HAP-1 (cell line): ENCODE measurements at regions not wholly inside any gene's neighbourhood (a gene's known extent, or its start where the extent isn't known, plus 50 kb on each side); places are given as distances from the start of the nearest gene placed in this dataset.

Source experiments
- DNase-seq, 2 experiments: peaks; one replicate each; pipeline ENCODE4 v3.0.0-alpha.2; 2016 to 2020; ENCODE audit warnings: low spot score in 2 of 2
- H3K27me3 ChIP-seq: fragments of 250-450 bp; sonication (Bioruptor Pico); 2 replicates; pipeline ENCODE4 v1.5.1; 2020; ENCODE audit warnings: low read depth, mild to moderate bottlenecking, moderate library complexity
- H3K36me3 ChIP-seq: fragments of 250-450 bp; sonication (Bioruptor Pico); replicated peaks from 2 replicates; pipeline ENCODE4 v1.5.1; 2020; ENCODE audit warnings: mild to moderate bottlenecking
- H3K4me1 ChIP-seq: fragments of 250-450 bp; sonication (Bioruptor Pico); 2 replicates; pipeline ENCODE4 v1.5.1; 2020; ENCODE audit warnings: mild to moderate bottlenecking
- H3K4me3 ChIP-seq: fragments of 250-450 bp; sonication (Bioruptor Pico); 2 replicates; pipeline ENCODE4 v1.5.1; 2020; ENCODE audit warnings: mild to moderate bottlenecking, moderate library complexity
- H3K9me3 ChIP-seq: fragments of 250-450 bp; sonication (Bioruptor Pico); 2 replicates; pipeline ENCODE4 v1.5.1; 2020; ENCODE audit warnings: mild to moderate bottlenecking, moderate library complexity
- in situ Hi-C: fragments of 300-500 bp; cut with MboI; formaldehyde crosslinking; loops from 3 replicates; pipeline ENCODE4 v1.14.3; 2020; ENCODE audit warnings: low sequenced_read_pairs, inconsistent platforms, mixed read lengths

DNA sequence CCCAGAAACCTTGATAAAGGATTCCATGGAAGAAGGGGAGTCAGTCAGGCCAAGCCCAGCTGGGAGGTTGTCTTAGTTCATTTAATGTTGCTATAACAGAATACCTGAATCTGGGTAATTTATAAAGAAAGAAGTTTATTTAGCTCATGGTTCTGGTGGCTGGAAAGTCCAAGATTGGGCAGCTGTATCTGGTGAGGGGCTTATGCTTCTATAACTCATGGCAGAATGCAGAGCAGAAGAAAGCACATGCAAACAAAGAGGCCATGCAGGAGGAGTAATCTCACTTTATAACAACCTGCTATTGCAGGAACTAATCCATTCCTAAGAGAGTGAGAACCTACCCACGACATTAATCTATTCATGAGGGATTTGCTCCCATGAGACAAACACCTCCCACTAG, 54.2 kb upstream of the ANKRD1 start:
- no peak overlapping the region for H3K4me3 ChIP-seq
- H3K9me3 ChIP-seq: no peaks in the 10 kb centered on the region
- DNase-seq: no peak
- no peaks in the 10 kb centered on the region for H3K36me3 ChIP-seq
- in situ Hi-C loops: no loop called here
- H3K27me3 ChIP-seq: no peaks in the 10 kb centered on the region
- H3K4me1 ChIP-seq: no peaks in the 10 kb centered on the region

DNA sequence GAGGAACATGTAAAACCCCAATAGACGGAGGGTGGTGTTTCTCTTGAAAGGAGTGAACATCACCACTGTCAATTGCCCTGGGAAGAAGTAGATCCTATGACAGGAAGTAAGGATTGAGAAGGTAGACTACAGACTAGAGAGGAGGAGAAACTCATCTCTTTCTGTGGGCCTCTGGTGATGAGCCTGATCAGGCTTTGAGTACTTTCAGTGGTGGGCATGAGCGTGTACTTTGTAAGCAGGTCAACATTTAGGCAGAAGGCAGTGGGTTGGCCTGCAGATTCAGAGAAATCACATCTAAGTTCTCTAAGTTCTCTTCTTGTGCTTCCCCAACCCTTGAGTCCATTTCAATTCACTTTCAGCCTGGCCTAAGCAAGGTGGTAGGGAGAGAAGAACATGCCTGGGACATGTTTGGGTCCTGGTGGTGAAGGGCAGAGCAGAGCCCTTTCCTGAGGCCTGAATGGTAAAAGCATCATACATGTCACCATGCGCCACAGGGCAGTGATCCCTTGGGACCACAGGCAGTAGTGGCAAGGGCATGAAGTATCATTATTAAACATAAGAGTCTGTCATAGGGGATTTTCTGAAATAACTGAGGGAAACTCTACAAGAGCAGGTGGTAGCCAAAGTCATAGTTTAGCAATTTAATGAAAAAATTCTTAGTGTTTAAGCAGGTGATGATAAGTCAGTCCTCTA, 56.4 kb upstream of the ANKRD1 start:
- H3K9me3 ChIP-seq: no peaks in the 10 kb centered on the region
- in situ Hi-C loops: no loop called here

DNA sequence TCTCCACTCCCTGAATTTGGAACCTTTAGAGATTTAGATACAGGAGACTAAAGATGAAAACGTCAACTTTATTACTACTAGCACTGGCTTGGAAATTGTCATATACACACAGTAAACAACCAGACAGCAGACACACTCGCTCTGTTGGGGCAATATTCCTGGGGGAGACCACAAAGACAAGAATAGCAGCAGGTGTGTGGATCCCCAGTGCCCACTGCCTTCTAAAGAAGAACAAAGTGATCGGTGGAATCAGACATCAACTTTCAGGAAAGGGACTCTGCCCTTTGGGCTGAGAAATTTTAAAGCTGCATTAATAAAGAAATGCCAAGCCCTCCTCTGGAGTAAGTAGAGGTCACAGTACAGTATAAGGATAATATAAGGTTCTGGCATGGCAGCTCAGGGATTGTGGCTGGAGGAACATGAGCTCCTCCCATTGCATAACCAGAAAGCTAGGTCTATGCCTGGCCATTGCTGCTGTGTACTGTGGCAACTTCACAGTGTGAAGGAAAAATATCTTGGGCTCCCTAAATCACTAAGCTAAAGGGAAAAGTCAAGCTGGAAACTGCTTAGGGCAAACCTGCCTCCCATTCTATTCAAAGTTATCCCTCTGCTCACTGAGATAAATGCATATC, 57.1 kb upstream of the ANKRD1 start:
- no peaks in the 10 kb centered on the region for H3K27me3 ChIP-seq
- no peaks in the 10 kb centered on the region for H3K36me3 ChIP-seq
- no peaks in the 10 kb centered on the region for H3K9me3 ChIP-seq
- H3K4me3 ChIP-seq: no peak overlapping the region
- no peaks in the 10 kb centered on the region for H3K4me1 ChIP-seq
- in situ Hi-C loops: no loop called here
- no peak for DNase-seq

More for the DNA sequence above, 56.4 kb upstream of the ANKRD1 start:
- Histone ChIP-seq H3K4me1 (no peaks in the 10 kb centered on the region), H3K27me3 (no peaks in the 10 kb centered on the region), H3K36me3 (no peaks in the 10 kb centered on the region), H3K4me3 (no peak overlapping the region)
- DNase-seq: no peak

DNA sequence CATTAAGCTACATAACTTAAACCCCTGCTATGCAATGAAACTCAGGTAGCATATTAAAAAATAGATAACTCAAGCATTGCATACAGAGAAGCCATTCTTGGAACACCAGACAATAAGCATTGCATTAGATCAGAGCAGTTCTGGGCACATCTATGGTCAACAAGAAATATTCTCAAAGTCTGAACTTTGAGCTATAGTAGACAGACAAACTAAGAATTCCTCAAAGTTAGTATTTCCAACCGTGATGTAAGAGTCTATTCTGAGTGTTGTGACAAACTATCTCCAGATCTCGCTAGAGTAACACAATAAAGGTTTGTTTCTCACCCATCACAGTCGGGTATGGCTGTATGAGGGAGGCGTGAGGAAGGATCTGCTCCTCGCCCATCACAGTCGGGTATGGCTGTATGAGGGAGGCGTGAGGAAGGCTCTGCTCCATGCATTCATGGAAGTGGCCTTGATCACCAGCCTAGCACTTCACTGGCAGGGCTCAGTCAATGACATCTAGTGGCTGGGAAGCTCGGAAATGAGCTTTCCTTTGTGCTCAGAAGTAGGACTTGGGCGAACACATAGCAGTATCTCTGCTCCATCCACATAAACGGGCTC, 61.6 kb upstream of the ANKRD1 start:
- no peak overlapping the region for H3K4me3 ChIP-seq
- H3K36me3 ChIP-seq: no peaks in the 10 kb centered on the region
- no peaks in the 10 kb centered on the region for H3K4me1 ChIP-seq
- no peak for DNase-seq
- in situ Hi-C loops: no loop called here
- no peaks in the 10 kb centered on the region for H3K9me3 ChIP-seq
- H3K27me3 ChIP-seq: no peaks in the 10 kb centered on the region

DNA sequence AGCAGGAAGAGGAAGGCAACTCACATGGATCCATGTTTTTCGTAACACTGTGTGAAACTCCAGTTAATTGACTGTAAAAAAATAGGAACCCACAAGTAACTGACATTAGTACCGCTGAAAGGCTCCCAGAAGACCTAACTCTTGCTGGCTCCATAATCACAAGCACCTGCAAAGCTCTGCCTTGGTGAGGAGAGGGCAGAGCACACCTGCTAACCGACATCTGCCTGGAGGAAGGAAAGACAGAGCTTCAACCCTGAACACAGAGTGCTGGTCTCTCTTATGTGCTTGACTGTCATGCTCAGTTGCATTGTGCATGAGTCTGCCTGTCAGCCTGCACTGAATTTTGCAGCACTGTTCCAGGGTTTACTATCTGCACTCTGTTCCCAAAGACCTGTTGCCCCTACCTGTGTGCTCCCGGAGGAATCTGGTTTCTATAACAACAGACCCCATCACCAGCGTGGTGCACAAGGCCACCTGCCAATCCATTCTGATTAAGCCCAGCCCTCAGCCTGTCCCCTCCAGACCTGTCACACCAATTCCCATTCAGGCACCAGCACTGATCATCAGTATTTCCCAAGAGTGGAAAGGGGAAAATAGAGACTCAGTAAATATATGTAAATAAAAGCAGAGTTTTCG, 63.1 kb upstream of the ANKRD1 start:
- H3K4me3 ChIP-seq: no peak overlapping the region

DNA sequence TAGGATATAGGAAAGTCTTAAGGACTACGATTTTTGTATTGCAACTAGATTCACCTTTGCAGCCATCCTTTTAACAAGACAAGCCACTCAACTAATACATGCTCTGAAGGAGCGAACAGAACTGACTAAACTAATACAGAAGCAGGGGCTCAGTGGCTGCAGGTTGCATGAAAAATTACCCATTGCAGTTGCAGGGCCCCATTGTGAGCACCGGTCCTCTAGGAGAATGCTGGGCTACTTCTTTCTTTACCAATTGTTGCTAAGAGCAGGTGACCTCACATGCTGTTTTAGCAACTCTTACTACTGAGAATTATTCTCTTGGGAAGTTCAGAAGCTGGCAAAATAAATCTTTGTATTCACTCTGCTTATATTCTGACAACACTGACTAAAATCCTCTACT, 64.0 kb upstream of the ANKRD1 start:
- Histone ChIP-seq H3K36me3 (no peaks in the 10 kb centered on the region), H3K27me3 (no peaks in the 10 kb centered on the region), H3K4me1 (no peaks in the 10 kb centered on the region), H3K4me3 (no peak overlapping the region), H3K9me3 (no peaks in the 10 kb centered on the region)
- in situ Hi-C loops: no loop called here
- no peak for DNase-seq

More for the DNA sequence above, 63.1 kb upstream of the ANKRD1 start:
- in situ Hi-C loops: no loop called here
- Histone ChIP-seq H3K9me3 (no peaks in the 10 kb centered on the region), H3K27me3 (no peaks in the 10 kb centered on the region), H3K36me3 (no peaks in the 10 kb centered on the region), H3K4me1 (no peaks in the 10 kb centered on the region)
- DNase-seq: no peak

DNA sequence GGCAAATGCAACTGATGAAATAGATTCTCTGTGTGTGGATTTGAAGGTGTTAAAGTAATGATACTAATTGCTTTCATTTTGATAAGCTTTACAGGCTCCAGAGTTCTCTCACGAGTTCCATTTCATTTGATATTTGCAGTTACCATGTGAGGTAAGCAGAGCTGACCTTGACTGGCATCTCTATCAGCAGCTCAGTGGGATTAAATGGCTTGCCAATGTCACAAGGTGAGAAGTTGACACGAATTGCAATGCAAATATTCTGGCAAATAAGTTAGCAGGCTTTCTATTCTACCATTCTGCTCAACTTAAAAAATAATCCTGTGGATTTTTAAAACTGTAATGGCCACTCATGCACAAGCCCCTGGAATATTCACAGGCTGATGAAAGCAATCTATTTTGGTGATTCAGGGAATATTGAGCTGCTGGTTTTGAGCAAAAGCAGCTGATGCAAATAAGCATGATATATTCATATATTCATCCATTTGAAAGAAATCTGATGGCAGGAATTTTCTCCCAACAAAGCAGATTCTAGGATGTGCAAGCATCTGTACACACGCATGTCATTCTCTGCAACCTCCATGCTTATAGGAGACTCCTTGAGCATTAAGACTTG, 64.5 kb upstream of the ANKRD1 start:
- no peaks in the 10 kb centered on the region for H3K4me1 ChIP-seq
- H3K27me3 ChIP-seq: no peaks in the 10 kb centered on the region
- no peaks in the 10 kb centered on the region for H3K36me3 ChIP-seq
- H3K9me3 ChIP-seq: no peaks in the 10 kb centered on the region
- no peak overlapping the region for H3K4me3 ChIP-seq
- DNase-seq: no peak
- in situ Hi-C loops: no loop called here

DNA sequence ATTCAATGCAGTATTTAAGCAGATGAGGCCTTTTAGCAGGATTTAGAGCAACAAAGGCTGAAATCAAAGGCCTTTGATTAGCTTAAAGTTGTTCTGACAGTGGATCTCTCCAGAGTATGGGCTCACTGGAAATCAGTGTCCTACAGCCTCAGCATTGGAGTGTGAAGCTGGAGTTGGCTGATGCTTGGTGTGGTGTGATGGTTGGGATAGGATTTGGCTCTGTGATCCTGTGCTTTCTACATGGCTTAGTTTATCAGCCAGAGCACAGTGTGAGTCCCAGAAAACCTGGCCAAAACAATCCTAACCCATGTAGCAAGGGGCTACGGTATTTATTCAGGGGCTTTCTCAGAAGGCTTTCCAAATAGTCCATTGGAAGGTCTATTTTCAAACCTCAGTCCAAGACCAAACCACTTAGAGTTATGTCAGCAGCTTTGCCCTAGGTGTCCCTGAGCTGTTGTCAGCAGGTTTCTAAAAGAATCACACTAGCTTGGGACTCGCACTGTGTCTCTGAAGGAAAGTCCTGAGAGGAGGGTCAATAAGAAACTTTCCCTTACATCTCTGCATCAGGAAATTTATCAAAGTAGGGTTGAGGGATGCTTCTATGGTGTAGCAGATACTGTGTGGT, 65.4 kb upstream of the ANKRD1 start:
- in situ Hi-C loops: no loop called here
- DNase-seq: no peak
- H3K4me1 ChIP-seq: no peaks in the 10 kb centered on the region
- no peaks in the 10 kb centered on the region for H3K9me3 ChIP-seq
- H3K4me3 ChIP-seq: no peak overlapping the region
- H3K36me3 ChIP-seq: no peaks in the 10 kb centered on the region
- no peaks in the 10 kb centered on the region for H3K27me3 ChIP-seq

DNA sequence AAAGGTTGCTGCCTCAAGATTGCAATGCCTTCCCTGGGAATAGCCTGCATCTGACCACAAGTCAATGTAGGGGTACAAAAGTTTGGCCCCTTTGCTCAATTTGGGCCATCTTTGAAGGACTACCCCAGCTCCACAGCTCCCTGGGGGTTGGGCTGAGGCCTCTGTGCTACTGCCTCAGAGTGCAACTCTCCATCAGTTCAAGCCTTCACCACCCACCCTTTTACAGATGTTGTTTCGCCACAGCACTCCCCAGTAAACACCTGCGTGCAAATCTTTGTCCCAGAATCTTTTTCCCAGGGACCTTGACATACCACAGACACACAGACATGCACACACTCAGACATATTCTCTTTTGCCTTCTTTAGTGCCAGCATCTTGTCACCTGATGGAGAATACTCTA, 66.0 kb upstream of the ANKRD1 start:
- Histone ChIP-seq H3K36me3 (no peaks in the 10 kb centered on the region), H3K9me3 (no peaks in the 10 kb centered on the region), H3K4me3 (no peak overlapping the region), H3K4me1 (no peaks in the 10 kb centered on the region), H3K27me3 (no peaks in the 10 kb centered on the region)
- in situ Hi-C loops: no loop called here
- no peak for DNase-seq

DNA sequence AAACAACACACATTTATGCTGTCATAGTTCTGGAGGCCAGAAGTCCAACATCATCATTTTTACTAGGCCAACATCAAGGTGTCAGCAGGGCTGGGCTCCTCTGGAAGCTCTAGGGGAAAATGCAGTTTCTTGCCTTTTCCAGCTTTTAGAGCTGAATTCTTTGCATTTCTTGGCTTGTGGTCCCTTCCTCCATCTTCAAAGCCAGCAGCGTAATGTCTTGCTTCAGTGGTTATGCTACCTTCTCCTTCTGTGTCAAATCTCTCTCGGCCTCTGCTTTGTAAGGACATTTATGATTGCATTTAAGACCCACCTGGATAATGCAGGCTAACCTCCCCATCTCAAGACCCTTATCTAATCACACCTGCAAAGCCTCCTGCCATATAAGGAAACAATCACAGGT, 66.5 kb upstream of the ANKRD1 start:
- H3K9me3 ChIP-seq: no peaks in the 10 kb centered on the region
- H3K36me3 ChIP-seq: no peaks in the 10 kb centered on the region
- no peak overlapping the region for H3K4me3 ChIP-seq
- H3K27me3 ChIP-seq: no peaks in the 10 kb centered on the region
- in situ Hi-C loops: no loop called here
- DNase-seq: no peak
- no peaks in the 10 kb centered on the region for H3K4me1 ChIP-seq

DNA sequence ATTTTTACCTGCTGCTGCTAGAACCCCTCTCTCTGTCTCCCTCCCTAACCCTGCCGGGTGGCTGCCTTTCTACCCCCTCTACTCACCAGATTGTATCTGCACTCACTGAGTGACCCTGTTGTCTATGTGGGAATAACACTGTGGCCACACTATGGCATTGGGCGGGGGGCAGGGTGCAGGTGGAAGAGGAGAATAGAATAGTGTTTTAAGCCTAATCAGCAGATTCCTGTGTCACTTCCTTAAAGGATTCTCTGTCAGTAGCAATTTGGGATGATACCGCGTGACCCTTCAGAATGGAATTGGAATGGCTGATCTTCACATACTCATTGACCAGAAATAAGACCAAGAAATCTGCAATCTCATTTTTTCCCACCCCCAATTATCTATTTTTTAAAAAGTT, 67.1 kb upstream of the ANKRD1 start:
- DNase-seq: no peak
- no peaks in the 10 kb centered on the region for H3K9me3 ChIP-seq
- H3K27me3 ChIP-seq: no peaks in the 10 kb centered on the region
- no peaks in the 10 kb centered on the region for H3K36me3 ChIP-seq
- no peaks in the 10 kb centered on the region for H3K4me1 ChIP-seq
- in situ Hi-C loops: no loop called here
- H3K4me3 ChIP-seq: no peak overlapping the region

DNA sequence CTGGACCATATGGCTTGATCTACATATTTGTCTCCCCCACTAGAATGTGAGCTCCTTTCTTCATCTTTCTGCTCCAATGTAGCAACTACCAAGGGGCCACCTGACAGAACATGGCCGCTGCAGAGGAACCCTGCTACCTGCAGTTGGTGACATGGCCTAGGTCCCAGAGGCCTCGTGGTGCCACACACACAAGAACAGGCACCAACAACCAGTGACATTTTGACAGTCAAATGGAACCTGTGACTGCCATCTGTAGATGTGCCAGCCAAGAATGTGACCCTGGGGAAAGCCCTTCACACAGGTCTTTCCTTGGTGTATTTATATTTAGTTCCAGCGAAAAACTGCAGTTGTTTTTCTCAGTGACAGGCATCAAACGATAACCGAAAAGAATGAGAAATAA, 67.9 kb upstream of the ANKRD1 start:
- H3K9me3 ChIP-seq: no peaks in the 10 kb centered on the region
- in situ Hi-C loops: no loop called here
- no peaks in the 10 kb centered on the region for H3K27me3 ChIP-seq
- no peaks in the 10 kb centered on the region for H3K36me3 ChIP-seq
- no peak overlapping the region for H3K4me3 ChIP-seq
- H3K4me1 ChIP-seq: no peaks in the 10 kb centered on the region
- DNase-seq: no peak

DNA sequence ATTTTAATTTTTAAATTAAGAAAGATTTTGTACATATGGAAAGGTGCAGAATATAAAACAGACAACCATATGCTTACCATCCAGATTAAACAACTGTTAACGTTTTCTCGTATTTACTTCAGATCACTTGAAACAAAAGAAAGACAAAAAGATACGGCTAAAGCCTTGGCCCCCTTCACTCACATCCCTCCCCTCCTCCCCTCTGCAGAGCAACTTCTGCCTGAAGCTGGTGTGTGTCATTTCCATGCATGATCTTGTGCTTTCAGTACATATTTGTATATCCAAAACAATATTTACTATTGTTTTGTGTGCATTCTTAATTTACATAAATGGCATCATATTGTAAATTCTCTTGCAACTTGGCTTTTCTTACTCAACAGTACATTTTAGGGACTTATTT, 68.5 kb upstream of the ANKRD1 start:
- in situ Hi-C loops: no loop called here
- H3K27me3 ChIP-seq: no peaks in the 10 kb centered on the region
- H3K36me3 ChIP-seq: no peaks in the 10 kb centered on the region
- H3K4me3 ChIP-seq: no peak overlapping the region
- H3K4me1 ChIP-seq: no peaks in the 10 kb centered on the region
- DNase-seq: no peak
- no peaks in the 10 kb centered on the region for H3K9me3 ChIP-seq
